DND-41 (cell line): ENCODE measurements at regions not wholly inside any gene's neighbourhood (a gene's known extent, or its start where the extent isn't known, plus 50 kb on each side); places are given as distances from the start of the nearest gene placed in this dataset.
"Not testable (repeated sequence)": the region's sequence is repeated elsewhere in the genome, so short reads cannot be mapped to it uniquely, and the experiment has no call there.

Experiments used
- ATAC-seq: fragments of 200-7000 bp; cut with Tn5 transposase; 3 replicates; pipeline ENCODE4 v1.9.1; 2021; ENCODE audit warnings: low read depth; ENCODE audit not compliant: insufficient read depth
- DNase-seq: peaks from one replicate; pipeline ENCODE4 v3.0.0-alpha.2; 2020
- H2AFZ ChIP-seq: 2 replicates; pipeline ENCODE4 v1.6.0; 2012; ENCODE audit warnings: low read depth, low read length
- H3K27ac ChIP-seq: 2 replicates; pipeline ENCODE4 v1.5.1; 2012; ENCODE audit warnings: low read length, inconsistent platforms
- H3K27me3 ChIP-seq: fragments of 200-600 bp; sonication (generic); 2 replicates; pipeline ENCODE4 v1.6.0; 2012; ENCODE audit warnings: low read length, mild to moderate bottlenecking, inconsistent platforms; ENCODE audit not compliant: insufficient read depth, poor library complexity
- H3K36me3 ChIP-seq: 2 replicates; pipeline ENCODE4 v1.5.1; 2012; ENCODE audit warnings: low read length, inconsistent platforms; ENCODE audit not compliant: insufficient read depth
- H3K4me1 ChIP-seq: 2 replicates; pipeline ENCODE4 v1.5.1; 2012; ENCODE audit warnings: mild to moderate bottlenecking, low read length; ENCODE audit not compliant: insufficient read depth
- H3K4me2 ChIP-seq: 2 replicates; pipeline ENCODE4 v1.6.0; 2012; ENCODE audit warnings: mild to moderate bottlenecking, moderate library complexity, low read length, inconsistent platforms; ENCODE audit not compliant: insufficient read depth
- H3K4me3 ChIP-seq, 2 experiments: fragments of 200-600 bp in 1 of 2; shearing (Covaris generic) in 1 of 2; 2 replicates each; pipeline ENCODE4 v1.5.1; 2012 to 2016; ENCODE audit warnings: inconsistent platforms in 2 of 2, low read length in 2 of 2, mild to moderate bottlenecking in 2 of 2, low read depth in 1 of 2, moderate library complexity in 1 of 2
- H3K79me2 ChIP-seq: 2 replicates; pipeline ENCODE4 v1.6.0; 2012; ENCODE audit warnings: low read length, inconsistent platforms; ENCODE audit not compliant: insufficient read depth
- H3K9ac ChIP-seq: 2 replicates; pipeline ENCODE4 v1.6.0; 2012; ENCODE audit warnings: low read depth, mild to moderate bottlenecking, inconsistent platforms, low read length, moderate library complexity
- H3K9me3 ChIP-seq: 2 replicates; pipeline ENCODE4 v1.5.1; 2012; ENCODE audit warnings: low read length, moderate library complexity, mild to moderate bottlenecking, inconsistent platforms; ENCODE audit not compliant: insufficient read depth, severe bottlenecking
- H4K20me1 ChIP-seq: 2 replicates; pipeline ENCODE4 v1.6.0; 2012; ENCODE audit warnings: low read length; ENCODE audit not compliant: insufficient read depth
- CTCF ChIP-seq: IDR thresholded peaks from 2 replicates; pipeline ENCODE4 v1.5.1; 2012; ENCODE audit warnings: borderline replicate concordance, low read length, moderate library complexity, mild to moderate bottlenecking; ENCODE audit not compliant: poor library complexity, severe bottlenecking; ENCODE audit errors: extremely low read depth
- EZH2 ChIP-seq: IDR thresholded peaks from 3 replicates; pipeline ENCODE4 v1.6.1; 2012; ENCODE audit warnings: borderline replicate concordance, low read depth, mild to moderate bottlenecking, moderate library complexity, low read length, inconsistent platforms; ENCODE audit not compliant: severe bottlenecking

DNA sequence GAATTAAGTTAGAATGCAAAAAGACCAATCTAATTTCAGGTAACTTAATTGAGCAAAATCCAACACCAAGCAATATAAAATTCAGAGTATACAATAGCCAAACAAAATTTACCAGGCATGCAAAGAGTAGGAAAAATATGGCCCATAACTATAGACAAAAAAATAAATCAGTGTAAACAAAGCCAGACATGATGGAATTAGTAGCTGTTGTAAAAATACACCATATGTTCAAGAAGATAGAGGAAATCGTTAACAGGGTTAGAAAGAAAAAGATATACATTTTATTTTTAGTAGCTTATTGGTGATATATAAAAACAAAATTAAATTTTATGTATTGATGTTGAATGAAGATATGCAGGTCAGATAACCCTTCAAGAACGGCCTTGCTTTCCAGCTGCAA, 621.1 kb upstream of the MIR17HG start:
- no peak overlapping the region for H3K9ac ChIP-seq
- no peak overlapping the region for H3K4me3 ChIP-seq
- no peak overlapping the region for H3K27ac ChIP-seq
- no peaks in the 10 kb centered on the region for H4K20me1 ChIP-seq
- H3K36me3 ChIP-seq: no peaks in the 10 kb centered on the region
- TF ChIP-seq CTCF (no peak), EZH2 (no peak)
- H3K79me2 ChIP-seq: no peaks in the 10 kb centered on the region
- no peaks in the 10 kb centered on the region for H3K4me1 ChIP-seq
- no peaks in the 10 kb centered on the region for H3K9me3 ChIP-seq
- no peak overlapping the region for H2AFZ ChIP-seq
- no peaks in the 10 kb centered on the region for H3K27me3 ChIP-seq
- ATAC-seq (no peak), DNase-seq (no peak)
- no peak overlapping the region for H3K4me2 ChIP-seq

GRCh38 chr13:90732049-90732448, 615.4 kb upstream of the MIR17HG start:
- Histone ChIP-seq H2AFZ (no peak overlapping the region), H3K4me3 (no peak overlapping the region), H3K9me3 (no peaks in the 10 kb centered on the region), H3K27me3 (no peaks in the 10 kb centered on the region), H3K4me2 (no peak overlapping the region), H3K9ac (no peak overlapping the region), H4K20me1 (no peaks in the 10 kb centered on the region), H3K79me2 (no peaks in the 10 kb centered on the region), H3K27ac (no peak overlapping the region), H3K36me3 (no peaks in the 10 kb centered on the region), H3K4me1 (no peaks in the 10 kb centered on the region)
- peak; percentile 20 for TF ChIP-seq CTCF
- no peak for TF ChIP-seq EZH2
- ATAC-seq (no peak), DNase-seq (no peak)

DNA sequence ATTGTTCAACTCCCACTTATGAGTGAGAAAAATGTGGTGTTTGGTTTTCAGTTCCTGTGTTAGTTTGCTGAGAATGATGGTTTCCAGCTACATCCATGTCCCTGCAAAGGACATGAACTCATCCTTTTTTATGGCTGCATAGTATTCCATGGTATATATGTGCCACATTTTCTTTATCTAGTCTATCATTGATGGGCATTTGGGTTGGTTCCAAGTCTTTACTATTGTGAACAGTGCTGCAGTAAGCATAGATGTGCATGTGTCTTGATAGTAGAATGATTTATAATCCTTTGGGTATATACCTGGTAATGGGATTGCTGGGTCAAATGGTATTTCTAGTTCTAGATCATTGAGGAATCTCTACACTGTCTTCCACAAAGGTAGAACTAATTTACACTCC, 613.0 kb upstream of the MIR17HG start:
- not testable (repeated sequence) for H2AFZ ChIP-seq, H3K9ac ChIP-seq, H3K79me2 ChIP-seq, H3K4me1 ChIP-seq, H3K9me3 ChIP-seq, H3K27ac ChIP-seq, H3K4me3 ChIP-seq, DNase-seq, ATAC-seq, H3K27me3 ChIP-seq, H3K36me3 ChIP-seq, H3K4me2 ChIP-seq, H4K20me1 ChIP-seq

GRCh38 chr13:90738881-90739280, 608.6 kb upstream of the MIR17HG start:
- H3K9me3 ChIP-seq: no peaks in the 10 kb centered on the region
- DNase-seq: no peak
- no peaks in the 10 kb centered on the region for H3K27me3 ChIP-seq
- ATAC-seq: no peak
- H3K4me2 ChIP-seq: no peak overlapping the region
- no peak for TF ChIP-seq EZH2
- TF ChIP-seq CTCF: no peak
- no peak overlapping the region for H2AFZ ChIP-seq
- no peak overlapping the region for H3K9ac ChIP-seq
- no peaks in the 10 kb centered on the region for H4K20me1 ChIP-seq
- no peak overlapping the region for H3K4me3 ChIP-seq
- no peaks in the 10 kb centered on the region for H3K36me3 ChIP-seq
- H3K79me2 ChIP-seq: no peaks in the 10 kb centered on the region
- no peak overlapping the region for H3K27ac ChIP-seq
- H3K4me1 ChIP-seq: no peaks in the 10 kb centered on the region
